ENCODE measurements at regions not wholly inside any gene's neighbourhood (a gene's known extent, or its start where the extent isn't known, plus 50 kb on each side); places are given as distances from the start of the nearest gene placed in this dataset.

GRCh38 chr13:90511903-90512302 lies 835.6 kb upstream of the MIR17HG start:
- TF ChIP-seq CTCF (IDR thresholded peaks at IDR 0.05) (no peak), POLR2AphosphoS5 (IDR thresholded peaks at IDR 0.05) (no peak), POLR2A (IDR thresholded peaks at IDR 0.05) (no peak)

Measured in gastroesophageal sphincter (tissue), 3 donors.